ENCODE measurements at regions not wholly inside any gene's neighbourhood (a gene's known extent, or its start where the extent isn't known, plus 50 kb on each side); places are given as distances from the start of the nearest gene placed in this dataset.

GRCh38 chr10:32159264-32159663 lies 103.0 kb upstream of the KIF5B start:
- Histone ChIP-seq H3K27me3 (ENCODE audit: control insufficient read depth in 2 of 2, insufficient read depth in 2 of 2, low read length in 2 of 2) (peaks cover 30 to 43% of the 10 kb centered on the region in 2 experiments), H3K9me1 (ENCODE audit: control insufficient read depth, insufficient read depth, low read length) (no peaks in the 10 kb centered on the region), H3K4me1 (replicated peaks in 1 of 2; ENCODE audit: control insufficient read depth in 2 of 2, insufficient read depth in 2 of 2, low read length in 2 of 2) (no peaks in the 10 kb centered on the region; a peak in 1 of 5 replicates), H3K4me2 (ENCODE audit: insufficient read depth, low read length) (no peak overlapping the region), H3K4me3 (no peak overlapping the region), H3K79me2 (ENCODE audit: control insufficient read depth, insufficient read depth, low read length) (no peaks in the 10 kb centered on the region), H3K36me3 (ENCODE audit: control insufficient read depth, insufficient read depth, low read length) (no peaks in the 10 kb centered on the region), H4K20me1 (replicated peaks; ENCODE audit: control insufficient read depth, insufficient read depth, low read length) (no peaks in the 10 kb centered on the region), H3K9me3 (replicated peaks; ENCODE audit: control insufficient read depth, insufficient read depth, low read depth, low read length) (no peaks in the 10 kb centered on the region), H2AFZ (ENCODE audit: low read depth, low read length) (no peak overlapping the region), H3K27ac (ENCODE audit: extremely low read depth, low read depth, low read length) (no peak overlapping the region), H3K9ac (ENCODE audit: insufficient read depth in 1 of 2, low read depth in 2 of 2, low read length in 2 of 2) (no peak overlapping the region)
- ChIA-PET POLR2A (no interaction called here), CTCF (ENCODE audit: low intra/inter-chr PET ratio) (no interaction called here)
- intact Hi-C loops (cut with micrococcal nuclease): no loop called here
- in situ Hi-C loops (cut with MboI): no loop called here
- WGBS (ENCODE audit: insufficient coverage, low coverage, missing lambda C conversion rate): 9% methylated on average over 7 of the region's 7 CpGs
- no TSS peak for BruUV-seq (replicated peaks)
- no peak for FAIRE-seq
- TF ChIP-seq CBX8 (IDR thresholded peaks at IDR 0.05; ENCODE audit: borderline replicate concordance, extremely low read depth, low read depth, low read length, poor library complexity, severe bottlenecking): no peak
- TF ChIP-seq ZBTB17 (CRISPR knock-in tag; IDR thresholded peaks at IDR 0.05): no peak
- no peak for TF ChIP-seq WHSC1 (IDR thresholded peaks at IDR 0.05; ENCODE audit: low read length)
- TF ChIP-seq, protein P1, sequence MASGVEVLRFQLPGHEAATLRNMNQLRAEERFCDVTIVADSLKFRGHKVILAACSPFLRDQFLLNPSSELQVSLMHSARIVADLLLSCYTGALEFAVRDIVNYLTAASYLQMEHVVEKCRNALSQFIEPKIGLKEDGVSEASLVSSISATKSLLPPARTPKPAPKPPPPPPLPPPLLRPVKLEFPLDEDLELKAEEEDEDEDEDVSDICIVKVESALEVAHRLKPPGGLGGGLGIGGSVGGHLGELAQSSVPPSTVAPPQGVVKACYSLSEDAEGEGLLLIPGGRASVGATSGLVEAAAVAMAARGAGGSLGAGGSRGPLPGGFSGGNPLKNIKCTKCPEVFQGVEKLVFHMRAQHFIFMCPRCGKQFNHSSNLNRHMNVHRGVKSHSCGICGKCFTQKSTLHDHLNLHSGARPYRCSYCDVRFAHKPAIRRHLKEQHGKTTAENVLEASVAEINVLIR (CRISPR knock-in tag; IDR thresholded peaks at IDR 0.05): no peak
- no peak for TF ChIP-seq POLR2AphosphoS5 (IDR thresholded peaks at IDR 0.05; ENCODE audit: control insufficient read depth, insufficient read depth, low read depth, low read length)
- TF ChIP-seq ZNF212 (CRISPR knock-in tag; IDR thresholded peaks at IDR 0.05): no peak
- TF ChIP-seq MAZ (CRISPR knock-in tag; conservative IDR thresholded peaks at IDR 0.05 in 1 of 2, IDR thresholded peaks at IDR 0.05 in 1 of 2): no peak
- TF ChIP-seq FOXM1 (IDR thresholded peaks at IDR 0.05; ENCODE audit: low read depth): no peak
- no peak for TF ChIP-seq FOXM1 (CRISPR knock-in tag; IDR thresholded peaks at IDR 0.05; ENCODE audit: low read depth)
- no peak for ATAC-seq
- no peak for DNase-seq (ENCODE audit: extremely low read depth in 1 of 4, low spot score in 3 of 4)

All from K562 (cell line).